ENCODE measurements at regions not wholly inside any gene's neighbourhood (a gene's known extent, or its start where the extent isn't known, plus 50 kb on each side); places are given as distances from the start of the nearest gene placed in this dataset.

- no peak for FAIRE-seq
Observed at GRCh38 chr22:49650336-49651241, 177.1 kb downstream of the BRD1 start.

DNA sequence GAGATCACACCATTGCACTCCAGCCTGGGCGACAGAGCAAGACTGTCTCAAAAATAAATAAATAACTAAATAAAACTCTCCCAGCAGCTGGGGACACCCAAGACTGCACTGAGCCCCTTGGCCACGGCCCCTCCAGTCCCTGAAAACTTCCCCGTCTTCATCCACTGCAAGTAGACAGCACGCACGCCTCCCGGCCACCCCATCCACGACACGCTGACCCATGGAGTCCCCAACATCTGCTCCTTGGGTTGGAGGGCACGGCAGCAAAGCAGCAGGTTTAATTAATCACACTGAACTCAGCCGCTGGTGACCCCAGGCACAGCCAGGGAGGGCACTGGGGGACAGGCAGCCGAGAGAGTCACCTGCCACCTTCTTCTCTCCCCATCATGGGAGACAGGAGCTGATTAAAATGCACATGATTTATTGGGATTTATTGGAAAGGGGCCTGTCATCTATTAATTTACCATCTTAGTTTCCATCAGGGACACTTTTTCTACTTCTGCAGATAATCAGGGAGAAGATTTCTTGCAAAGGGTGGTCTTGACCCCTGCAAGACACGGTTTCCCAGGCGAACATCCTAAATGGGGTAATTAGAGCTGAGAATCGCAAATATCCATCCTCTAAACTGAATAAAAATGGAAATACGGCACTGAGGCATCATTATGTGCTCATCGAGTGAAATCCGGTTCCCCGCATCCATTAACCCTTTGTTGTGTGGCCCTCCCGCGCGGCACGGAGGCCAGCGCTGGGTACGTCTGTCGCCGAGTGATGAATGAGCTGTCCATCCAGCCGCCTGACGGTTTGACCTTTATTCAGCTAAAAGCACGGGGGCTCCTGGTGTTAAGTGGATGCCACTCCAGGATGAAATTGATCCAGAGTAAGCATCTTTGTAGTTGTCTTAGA, 178.3 kb downstream of the BRD1 start:
- no peak for FAIRE-seq
- TF ChIP-seq, protein P1, sequence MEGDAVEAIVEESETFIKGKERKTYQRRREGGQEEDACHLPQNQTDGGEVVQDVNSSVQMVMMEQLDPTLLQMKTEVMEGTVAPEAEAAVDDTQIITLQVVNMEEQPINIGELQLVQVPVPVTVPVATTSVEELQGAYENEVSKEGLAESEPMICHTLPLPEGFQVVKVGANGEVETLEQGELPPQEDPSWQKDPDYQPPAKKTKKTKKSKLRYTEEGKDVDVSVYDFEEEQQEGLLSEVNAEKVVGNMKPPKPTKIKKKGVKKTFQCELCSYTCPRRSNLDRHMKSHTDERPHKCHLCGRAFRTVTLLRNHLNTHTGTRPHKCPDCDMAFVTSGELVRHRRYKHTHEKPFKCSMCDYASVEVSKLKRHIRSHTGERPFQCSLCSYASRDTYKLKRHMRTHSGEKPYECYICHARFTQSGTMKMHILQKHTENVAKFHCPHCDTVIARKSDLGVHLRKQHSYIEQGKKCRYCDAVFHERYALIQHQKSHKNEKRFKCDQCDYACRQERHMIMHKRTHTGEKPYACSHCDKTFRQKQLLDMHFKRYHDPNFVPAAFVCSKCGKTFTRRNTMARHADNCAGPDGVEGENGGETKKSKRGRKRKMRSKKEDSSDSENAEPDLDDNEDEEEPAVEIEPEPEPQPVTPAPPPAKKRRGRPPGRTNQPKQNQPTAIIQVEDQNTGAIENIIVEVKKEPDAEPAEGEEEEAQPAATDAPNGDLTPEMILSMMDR (IDR thresholded peaks at IDR 0.05; ENCODE audit: insufficient read depth, missing control alignments): no peak
- no peak for DNase-seq (ENCODE audit: insufficient read length, low spot score)

More at GRCh38 chr22:49650336-49651241, 177.1 kb downstream of the BRD1 start:
- TF ChIP-seq, protein P1 (IDR thresholded peaks at IDR 0.05; ENCODE audit: insufficient read depth, missing control alignments): no peak
- DNase-seq (ENCODE audit: insufficient read length, low spot score): no peak

DNA sequence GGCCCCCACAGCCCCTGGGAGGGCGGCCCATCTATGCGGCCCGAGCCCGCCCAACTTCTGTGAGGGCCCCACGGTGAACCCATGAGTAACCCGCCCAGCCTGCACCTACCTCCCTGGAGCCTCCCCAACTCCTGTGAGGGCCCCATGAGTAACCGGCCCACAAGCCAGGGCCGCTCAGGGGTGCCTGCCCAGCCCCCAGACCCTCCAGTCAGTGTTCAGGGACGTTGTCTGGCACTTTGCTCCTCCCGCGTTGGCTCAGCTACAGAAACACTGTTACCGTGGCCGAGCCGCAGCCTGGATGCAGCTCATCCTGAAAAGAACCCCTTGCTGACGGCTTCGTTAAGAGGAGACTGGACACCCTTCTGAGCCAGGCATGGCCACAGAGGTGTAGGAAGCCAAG, 179.6 kb downstream of the BRD1 start:
- FAIRE-seq: no peak
- DNase-seq (ENCODE audit: insufficient read length, low spot score): no peak
- TF ChIP-seq, protein P1 (IDR thresholded peaks at IDR 0.05; ENCODE audit: insufficient read depth, missing control alignments): no peak

DNA sequence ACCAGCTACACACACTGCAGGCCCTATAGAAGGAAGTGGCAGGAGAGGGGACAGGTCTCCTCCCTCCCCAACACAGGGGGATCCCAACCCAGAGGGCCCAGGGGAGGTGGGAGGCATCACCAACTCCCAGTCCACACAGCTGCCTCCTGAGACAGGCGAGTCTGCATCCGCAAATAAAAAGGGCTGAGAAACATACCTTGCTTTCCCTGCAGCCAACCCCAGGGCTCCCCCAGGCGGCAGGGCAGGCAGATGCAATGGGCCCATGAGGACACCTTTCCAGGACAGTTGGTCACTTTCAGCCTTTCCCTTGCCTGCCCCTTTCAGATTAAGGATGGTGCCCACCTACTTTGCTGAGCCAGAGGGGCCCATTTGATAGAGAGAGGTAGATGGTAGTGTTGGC, 180.0 kb downstream of the BRD1 start:
- no peak for DNase-seq (ENCODE audit: insufficient read length, low spot score)
- FAIRE-seq: no peak

DNA sequence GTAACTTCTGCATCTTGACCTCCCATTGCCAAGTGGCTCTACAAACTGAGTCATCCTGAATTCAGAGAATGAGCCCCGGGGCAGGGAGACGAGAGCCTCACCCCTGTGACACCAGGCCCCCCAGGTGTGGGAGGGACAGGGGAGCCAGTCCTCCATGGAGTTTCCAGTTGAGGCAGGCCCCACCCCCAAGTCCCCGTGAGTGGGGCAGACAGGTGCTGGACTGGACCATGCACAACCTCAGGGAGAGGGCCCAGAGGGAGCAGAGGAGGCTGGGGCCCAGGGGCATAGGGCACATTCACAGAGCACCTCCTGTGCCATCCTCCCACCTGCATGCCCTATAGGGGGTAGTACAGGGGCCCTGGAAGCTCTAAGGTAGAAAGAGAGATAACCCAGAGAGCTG, 180.8 kb downstream of the BRD1 start:
- FAIRE-seq (no peak), DNase-seq (ENCODE audit: insufficient read length, low spot score) (no peak)
- TF ChIP-seq, protein P1 (IDR thresholded peaks at IDR 0.05; ENCODE audit: insufficient read depth, missing control alignments): no peak

More for the DNA sequence above, 180.0 kb downstream of the BRD1 start:
- TF ChIP-seq, protein P1 (IDR thresholded peaks at IDR 0.05; ENCODE audit: insufficient read depth, missing control alignments): no peak

DNA sequence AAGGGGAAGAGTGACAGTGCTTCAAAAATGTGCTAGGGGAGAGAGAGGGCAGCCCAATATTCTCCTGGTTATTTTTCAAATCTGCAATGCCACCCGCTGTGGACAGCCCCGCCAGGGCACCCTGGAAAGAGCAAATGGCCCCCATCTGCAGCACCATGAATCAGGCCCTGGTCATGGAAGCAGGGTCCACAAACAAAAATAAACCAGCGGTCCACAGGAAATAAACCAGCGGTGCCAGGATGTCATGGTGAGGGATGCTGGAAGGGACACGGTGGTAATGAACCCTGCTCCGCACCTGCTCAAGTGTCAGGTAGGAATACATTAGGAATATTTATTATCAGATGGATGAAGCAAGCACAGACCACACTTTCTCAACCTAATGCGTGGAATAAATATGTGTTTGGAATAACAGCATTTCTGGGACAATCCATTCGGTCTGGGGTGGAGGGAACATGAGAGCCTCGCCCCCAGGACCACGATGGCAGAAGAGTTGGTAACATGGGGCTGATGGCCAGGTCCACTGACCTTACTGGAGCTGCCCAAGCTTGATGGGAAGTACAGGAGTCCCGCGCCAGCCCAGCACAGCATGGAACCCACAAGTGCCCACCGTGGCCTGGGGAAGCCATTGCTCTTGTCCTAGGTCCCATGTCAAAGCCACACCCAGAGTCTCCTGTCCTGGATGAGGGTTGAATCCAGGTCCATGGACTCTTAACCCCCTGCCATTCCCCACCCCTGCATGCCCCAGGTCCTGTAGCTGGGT, 181.7 kb downstream of the BRD1 start:
- FAIRE-seq (no peak), DNase-seq (ENCODE audit: insufficient read length, low spot score) (no peak)
- TF ChIP-seq, protein P1 (IDR thresholded peaks at IDR 0.05; ENCODE audit: insufficient read depth, missing control alignments): no peak

All from D721Med (cell line).